Gastrocnemius medialis (tissue), 4 donors: ENCODE measurements at regions not wholly inside any gene's neighbourhood (a gene's known extent, or its start where the extent isn't known, plus 50 kb on each side); places are given as distances from the start of the nearest gene placed in this dataset.

Source experiments
- CTCF ChIP-seq, 5 experiments: fragments of 450-650 bp in 3 of 5; fragments of 200-600 bp in 2 of 5; sonication (generic) in 2 of 5; IDR thresholded peaks in 4 of 5; conservative IDR thresholded peaks in 1 of 5; 1 replicate in 4 of 5; 2 replicates in 1 of 5; pipeline ENCODE4 v1.5.1; 2016 to 2019; ENCODE audit warnings: antibody characterized with exemption in 5 of 5, mild to moderate bottlenecking in 3 of 5, moderate library complexity in 3 of 5
- POLR2A ChIP-seq, 2 donors: fragments of 450-650 bp; IDR thresholded peaks; one replicate each; pipeline ENCODE4 v1.6.1; 2017; ENCODE audit warnings: antibody characterized with exemption in 2 of 2, mild to moderate bottlenecking in 2 of 2, moderate library complexity in 2 of 2

DNA sequence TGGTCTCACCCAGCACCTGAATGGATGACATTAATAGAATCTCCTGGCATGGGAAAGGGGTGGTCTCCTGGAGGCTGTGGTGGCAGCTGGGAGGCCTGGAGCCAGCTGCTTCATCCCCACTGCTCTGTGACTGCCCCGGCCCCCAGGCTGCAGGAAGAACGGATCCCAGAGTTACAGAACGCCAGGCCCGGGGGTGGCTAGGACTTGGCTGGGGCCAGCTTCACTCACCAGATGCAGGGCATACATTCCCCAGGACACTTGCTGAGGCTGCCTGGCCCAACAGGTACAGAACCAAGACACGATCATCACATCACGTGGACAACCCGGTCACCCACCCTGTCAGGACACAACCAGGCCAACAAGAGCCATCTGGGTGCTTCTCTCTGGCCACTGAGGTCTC lies 178.6 kb upstream of the SALL3 start:
- TF ChIP-seq CTCF (IDR thresholded peaks at IDR 0.05 in 4 of 5, conservative IDR thresholded peaks at IDR 0.05 in 1 of 5) (no peak), POLR2A (IDR thresholded peaks at IDR 0.05) (no peak)
